ENCODE measurements at regions not wholly inside any gene's neighbourhood (a gene's known extent, or its start where the extent isn't known, plus 50 kb on each side); places are given as distances from the start of the nearest gene placed in this dataset.

DNA sequence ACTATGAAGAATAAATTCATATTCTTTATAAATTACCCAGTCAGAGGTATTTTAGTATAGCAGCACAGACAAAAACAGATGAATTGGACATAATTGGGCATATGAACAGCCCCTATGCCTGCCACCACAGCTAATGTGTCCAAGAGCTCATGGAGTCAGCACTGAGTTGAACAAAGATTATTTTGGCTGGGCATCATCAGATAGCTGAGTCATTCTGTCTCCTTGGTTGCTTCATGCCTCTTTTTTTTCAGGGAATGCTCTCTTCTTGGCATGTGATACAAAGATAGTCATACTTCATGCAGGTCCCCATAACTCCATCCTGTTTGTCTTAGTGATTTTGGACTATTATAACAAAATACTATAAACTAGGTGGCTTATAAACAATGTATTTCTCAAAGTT is 275.6 kb downstream of the TENT5A start:
- no peak for DNase-seq (ENCODE audit: low spot score)
- no peak for FAIRE-seq

DNA sequence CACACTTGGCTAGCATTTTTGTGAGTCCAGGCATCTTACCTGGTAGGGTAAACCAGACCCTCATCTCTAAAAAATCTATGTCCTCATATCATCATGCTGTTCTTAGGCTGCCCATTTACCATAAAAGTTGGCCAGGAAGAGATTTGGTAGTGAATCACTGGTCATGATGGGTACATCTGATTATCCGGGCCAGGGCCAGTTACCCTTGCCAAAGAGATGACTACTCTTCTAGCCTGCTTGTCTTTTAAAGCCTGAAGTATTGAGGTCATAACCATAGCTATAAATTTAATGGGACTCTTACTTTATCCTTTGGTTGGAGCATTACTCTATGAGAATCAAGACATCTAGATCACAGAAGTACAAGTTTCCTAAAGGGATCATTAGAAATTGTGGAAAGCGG is 276.8 kb downstream of the TENT5A start:
- FAIRE-seq (no peak), DNase-seq (ENCODE audit: low spot score) (no peak)

DNA sequence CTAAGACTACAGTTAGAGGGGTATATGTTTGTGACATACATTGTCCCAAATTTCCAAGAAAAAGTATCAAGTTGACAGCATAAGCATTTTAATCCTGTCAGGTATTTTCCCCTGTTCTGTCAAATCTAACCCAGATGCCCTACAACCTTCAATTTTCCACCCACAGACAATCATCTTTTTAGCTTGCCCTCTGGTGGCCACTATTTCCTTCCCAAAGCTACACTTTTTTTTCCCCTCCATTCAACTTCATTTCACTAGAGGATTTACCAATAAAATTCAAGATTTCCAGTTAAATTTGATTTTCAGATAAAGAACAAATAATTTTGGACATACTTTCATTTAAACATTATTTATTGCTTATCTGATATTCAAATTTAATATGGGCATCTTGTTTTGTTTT is 286.6 kb downstream of the TENT5A start:
- no peak for DNase-seq (ENCODE audit: low spot score)
- FAIRE-seq = no peak

DNA sequence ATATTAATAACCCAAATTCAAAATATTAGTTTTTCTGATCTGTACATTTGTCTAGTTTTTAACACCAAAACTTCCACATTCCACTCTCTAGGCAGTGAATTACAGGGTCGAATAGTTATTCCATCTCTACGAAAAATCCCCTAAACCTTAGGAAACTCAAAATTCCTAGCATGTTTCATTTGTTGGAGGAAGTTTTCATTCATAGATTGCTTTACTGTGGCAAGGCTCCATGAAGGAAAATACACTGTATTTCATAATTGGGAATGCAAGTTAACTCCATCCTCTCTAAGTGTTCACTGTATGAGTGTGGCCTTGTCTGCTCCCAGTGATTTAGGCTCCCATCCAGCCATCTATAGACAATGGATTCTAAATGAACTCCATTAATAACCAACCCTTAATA is 296.1 kb downstream of the TENT5A start:
- no peak for DNase-seq (ENCODE audit: low spot score)
- no peak for FAIRE-seq

DNA sequence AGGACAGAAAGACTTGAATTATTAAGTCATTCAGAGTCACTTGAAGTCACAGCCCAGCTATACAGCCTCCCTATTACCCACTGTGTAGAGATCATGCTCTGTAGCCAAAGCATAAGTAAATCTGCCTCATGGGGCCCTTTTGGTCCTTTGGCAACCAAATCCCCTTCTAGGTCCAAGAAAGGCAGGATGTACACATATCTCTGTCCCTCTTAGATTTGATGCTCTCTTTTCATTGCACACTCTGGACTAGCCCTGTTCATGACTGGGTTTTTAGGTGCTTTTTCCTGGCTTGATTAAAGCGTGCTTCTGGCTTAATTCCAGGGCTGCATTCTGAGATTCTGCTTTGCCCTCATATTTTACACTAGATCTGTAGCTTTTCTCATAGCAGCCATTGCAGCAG is 296.8 kb downstream of the TENT5A start:
- FAIRE-seq (no peak), DNase-seq (ENCODE audit: low spot score) (no peak)

DNA sequence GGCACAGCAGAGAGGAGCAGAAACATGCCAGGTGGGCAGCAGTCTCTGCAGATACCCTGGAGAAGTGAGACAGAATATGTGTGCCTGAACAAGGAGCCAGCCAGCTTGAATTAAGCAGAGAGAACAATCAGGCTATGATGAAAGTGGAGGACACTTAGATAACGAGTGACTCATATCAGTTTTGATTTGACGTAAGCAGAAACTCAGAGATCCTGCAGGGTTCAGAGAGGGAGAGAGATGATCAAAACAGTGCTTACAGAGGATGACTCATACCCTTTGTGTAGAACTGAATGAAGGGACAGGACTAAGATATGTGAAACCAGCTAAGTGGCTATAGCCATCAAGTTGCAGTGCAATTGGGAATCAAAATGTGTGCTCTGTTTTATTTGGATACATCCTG is 300.7 kb downstream of the TENT5A start:
- peak; percentile 63 for DNase-seq (ENCODE audit: low spot score)
- FAIRE-seq = no peak

DNA sequence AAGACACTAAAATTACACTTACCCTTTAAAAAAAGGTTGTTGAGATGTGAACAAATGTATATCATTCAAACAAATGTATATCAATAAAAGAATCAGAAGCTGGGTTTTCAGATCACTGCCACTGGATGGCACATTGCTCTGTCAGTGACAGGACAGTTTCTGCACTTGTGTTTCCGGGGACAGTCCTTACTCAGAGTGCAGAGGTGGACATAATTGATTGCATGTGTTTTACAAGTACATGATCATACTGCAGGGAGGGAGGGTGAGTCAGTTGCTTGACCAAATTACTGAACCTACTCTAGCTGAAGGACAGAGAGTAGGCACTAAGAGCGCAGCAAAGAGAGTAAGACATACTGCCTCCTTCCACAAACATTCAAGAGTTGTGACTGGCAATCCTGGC is 302.3 kb downstream of the TENT5A start:
- no peak for DNase-seq (ENCODE audit: low spot score)
- no peak for FAIRE-seq

DNA sequence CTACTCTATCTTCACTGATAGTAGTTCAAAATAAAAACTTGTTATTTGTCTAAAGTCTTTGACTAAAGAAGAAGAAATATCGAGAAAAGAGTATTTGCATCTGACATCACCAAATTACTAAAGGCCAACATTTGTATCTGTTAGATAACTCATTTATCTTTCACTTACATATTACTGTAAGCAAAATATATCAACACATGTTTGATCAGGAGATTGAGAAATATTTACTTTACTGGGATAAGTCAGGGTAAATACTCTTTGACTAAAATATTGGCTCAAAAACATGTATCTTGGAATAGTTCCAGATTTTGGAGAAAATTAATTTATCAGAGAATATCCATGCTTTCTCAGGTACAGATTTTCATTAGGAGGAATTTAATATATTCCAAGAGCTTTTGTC is 306.0 kb downstream of the TENT5A start:
- no peak for FAIRE-seq
- no peak for DNase-seq (ENCODE audit: low spot score)

DNA sequence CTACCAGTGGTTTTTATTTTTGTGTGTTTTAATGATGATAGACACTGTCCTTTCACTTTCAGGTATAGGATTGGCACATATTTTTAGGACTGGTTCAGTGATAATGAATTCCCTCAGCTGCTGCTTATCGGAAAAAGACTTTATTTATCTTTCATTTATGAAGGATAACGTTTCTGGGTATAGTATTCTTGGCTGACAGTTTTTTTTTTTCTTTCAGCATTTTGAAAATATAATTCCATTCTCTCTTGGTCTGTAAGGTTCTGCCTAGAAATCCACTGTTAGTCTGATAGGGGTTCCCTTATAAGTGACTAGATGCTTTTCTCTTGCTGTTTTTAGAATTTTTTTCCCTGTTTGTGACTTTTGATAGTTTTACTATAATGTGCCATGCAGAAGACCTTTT is 313.1 kb downstream of the TENT5A start:
- no peak for FAIRE-seq

DNA sequence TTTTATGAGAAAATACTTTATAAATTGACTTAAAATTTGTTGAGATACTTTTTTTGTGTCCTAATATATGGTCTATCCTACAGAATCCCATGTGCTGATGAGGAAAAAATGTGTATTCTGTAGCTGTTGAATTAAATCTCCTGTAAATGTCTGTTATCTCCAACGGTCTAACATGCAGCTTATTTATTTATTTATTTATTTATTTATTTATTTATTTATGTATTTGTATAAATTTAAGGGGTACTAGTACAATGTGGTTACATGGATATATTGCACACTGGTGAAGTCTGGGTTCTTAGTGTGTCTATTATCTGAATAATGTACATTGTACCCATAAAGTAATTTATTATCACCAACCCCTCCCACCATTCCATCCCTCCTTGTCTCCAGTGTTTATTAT is 315.5 kb downstream of the TENT5A start:
- DNase-seq (ENCODE audit: low spot score) (no peak), FAIRE-seq (no peak)

More for the DNA sequence above, 313.1 kb downstream of the TENT5A start:
- DNase-seq (ENCODE audit: low spot score) = no peak

DNA sequence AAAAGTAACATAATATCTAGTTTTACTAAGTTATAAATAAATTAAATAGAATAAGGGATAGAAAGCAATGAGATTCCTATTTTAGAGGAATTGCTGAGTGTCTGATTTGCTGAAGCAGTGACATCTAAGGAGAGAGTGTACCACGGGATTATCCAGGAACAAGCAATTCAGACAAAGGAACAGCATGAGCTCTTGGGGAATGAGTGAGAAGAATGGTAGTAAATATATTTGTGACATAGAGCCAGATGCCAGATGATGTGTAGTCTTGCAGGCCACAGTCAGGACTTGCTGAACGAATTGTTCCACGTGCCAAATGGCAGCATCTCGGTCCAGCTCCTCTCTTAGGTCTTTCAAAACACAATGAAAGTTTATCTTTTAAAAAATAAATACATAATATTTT is 339.2 kb downstream of the TENT5A start:
- DNase-seq (ENCODE audit: low spot score) (no peak), FAIRE-seq (no peak)

DNA sequence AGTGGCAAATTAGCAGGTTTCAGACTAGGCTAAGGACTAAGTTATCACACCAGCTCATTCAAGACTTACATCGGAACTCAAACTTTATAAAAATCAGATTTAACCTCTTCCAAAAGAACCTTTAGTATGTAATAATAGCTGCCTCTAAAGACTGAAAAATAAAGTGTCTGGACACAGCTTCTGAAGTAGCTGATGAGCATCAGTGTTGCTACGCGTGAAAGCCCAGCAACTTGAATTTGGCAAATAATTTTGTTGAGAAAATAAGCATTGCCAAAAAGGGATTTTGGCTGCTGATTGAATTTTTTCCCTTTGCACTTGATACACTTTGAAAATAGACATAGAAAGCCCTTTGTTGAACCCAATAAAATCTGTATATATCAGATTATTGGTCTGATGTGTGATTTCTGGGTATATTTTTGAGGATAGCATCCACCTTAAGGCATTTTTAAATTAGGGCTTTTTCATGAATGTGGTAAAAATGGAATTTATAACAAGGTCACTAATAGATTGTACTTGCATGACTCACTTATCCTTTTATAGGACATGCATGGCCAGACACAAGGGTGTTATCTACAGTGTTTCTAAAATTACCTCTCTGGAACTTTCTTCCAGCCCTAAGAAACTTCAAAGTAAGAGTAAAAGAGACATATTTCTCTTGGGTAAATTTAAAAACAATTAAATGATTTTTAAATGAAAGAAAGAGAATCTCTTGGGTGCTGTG is 350.4 kb downstream of the TENT5A start:
- peak; percentile 17 for DNase-seq (ENCODE audit: low spot score)
- peak; percentile 60 for FAIRE-seq

DNA sequence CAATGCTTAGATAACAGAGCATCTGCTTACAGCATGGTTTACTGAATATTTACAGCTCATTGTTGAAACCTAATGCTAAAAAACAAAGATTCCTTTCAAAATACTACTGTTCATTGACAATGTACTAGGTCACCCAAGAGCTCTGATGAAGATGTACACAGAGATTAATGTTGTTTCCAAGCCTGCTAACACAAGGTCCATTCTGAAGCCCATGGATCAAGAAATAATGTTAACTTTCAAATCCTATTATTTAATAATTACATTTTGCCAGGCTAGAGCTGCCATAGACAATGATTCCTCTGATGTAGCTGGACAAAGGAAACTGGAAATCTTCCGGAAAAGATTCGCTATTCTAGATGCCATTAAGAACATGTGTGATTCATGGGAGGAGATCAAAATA is 355.6 kb downstream of the TENT5A start:
- FAIRE-seq (no peak), DNase-seq (ENCODE audit: low spot score) (no peak)

DNA sequence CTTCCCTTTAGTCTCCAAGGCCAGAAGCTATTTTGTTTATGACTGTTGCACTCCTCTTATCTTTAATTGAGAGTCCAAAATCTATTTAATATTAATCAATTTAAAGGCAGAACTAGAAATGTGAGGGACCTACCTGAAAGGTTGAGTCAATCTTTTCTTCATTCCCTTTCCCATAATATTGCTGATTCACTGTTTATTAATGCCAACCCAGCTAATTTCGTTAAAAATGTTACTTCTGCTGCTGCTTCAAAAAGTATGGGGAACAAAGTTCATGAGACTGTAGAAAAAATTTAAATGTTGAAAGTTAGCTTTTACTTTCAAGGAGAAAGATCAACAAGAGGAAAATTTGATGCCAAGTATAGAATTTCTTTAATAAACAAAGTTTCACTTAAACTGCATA is 365.3 kb downstream of the TENT5A start:
- DNase-seq (ENCODE audit: low spot score) (no peak), FAIRE-seq (no peak)

DNA sequence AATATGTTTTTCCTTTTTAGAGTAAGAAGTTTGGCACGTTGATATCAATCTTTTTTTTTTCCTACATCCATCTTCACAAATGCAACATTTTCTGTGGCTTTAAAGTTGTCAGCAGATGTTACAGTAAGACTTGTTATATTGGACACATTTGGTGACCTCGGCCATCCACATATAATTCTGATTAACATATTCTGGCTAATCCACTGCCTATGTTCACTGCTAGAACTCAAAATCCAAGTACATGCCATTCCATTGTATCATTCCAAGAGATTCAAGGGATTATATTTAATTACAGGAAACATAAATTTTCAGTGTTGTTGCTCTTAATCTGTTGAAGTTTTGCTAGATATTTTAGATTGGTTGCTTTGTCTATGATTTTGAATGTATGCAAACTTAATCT is 367.6 kb downstream of the TENT5A start:
- no peak for DNase-seq (ENCODE audit: low spot score)
- no peak for FAIRE-seq

DNA sequence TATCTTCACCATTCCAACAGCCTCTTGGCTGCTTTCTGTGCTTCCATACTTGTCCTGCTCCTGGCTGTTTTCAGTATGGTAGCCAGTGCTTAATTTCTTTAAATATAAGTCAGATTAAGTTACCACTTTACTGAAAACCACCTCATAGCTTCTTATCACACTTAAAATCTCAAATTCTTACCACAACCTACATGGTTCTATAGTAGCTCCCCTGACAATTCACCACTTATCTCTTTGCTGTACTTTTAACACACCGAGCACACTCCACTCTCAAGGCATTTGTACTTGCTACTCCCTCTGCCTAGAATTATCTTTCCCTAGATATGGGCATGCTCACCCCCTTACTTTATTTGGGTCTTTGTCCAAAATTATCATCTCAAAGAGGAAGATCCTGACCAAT is 369.0 kb downstream of the TENT5A start:
- no peak for FAIRE-seq

DNA sequence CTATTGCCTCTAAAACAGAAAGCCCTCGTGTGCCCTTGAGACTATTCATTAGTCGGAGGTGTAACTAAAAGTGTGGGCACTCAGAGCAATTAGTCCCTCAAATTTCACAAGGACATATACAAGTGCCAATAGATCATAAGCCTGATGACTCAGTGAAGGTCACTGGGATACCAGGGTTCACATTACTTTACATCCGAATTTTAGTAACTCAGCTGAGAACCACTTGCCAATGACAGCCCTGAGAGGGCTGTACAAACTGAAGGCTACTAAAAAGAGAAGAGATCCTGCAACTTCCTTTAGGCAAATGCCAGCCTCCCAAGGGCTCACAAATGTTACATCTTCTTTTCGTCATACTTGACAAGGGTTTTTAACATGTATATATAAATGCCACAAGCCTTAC is 369.6 kb downstream of the TENT5A start:
- DNase-seq (ENCODE audit: low spot score) (no peak), FAIRE-seq (no peak)

More for the DNA sequence above, 369.0 kb downstream of the TENT5A start:
- DNase-seq (ENCODE audit: low spot score) = no peak

DNA sequence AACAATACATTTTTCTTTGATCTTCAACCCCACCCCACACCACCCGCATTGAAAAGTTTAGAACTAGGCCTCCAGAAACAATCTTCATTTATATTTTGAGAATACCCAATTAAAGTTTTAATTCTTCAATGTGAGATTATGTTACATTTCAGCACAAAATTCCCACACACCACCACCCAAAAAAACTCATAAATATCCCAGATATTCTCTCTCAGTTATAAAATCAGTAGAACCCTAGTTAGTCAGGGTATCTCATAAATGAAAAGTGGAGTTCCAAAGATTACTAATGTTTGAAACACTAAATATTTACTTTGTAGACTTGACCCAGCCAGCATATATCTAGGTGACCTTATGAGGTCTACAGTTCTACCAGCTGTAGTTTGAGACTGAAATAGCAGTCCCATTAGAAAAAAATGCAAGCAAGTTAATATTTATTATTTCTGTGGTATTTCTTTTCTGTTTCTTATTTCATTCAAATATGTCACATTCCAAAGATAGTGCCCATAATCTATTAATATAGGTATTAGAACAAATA is 371.0 kb downstream of the TENT5A start:
- FAIRE-seq = no peak
- DNase-seq (ENCODE audit: low spot score) = no peak

DNA sequence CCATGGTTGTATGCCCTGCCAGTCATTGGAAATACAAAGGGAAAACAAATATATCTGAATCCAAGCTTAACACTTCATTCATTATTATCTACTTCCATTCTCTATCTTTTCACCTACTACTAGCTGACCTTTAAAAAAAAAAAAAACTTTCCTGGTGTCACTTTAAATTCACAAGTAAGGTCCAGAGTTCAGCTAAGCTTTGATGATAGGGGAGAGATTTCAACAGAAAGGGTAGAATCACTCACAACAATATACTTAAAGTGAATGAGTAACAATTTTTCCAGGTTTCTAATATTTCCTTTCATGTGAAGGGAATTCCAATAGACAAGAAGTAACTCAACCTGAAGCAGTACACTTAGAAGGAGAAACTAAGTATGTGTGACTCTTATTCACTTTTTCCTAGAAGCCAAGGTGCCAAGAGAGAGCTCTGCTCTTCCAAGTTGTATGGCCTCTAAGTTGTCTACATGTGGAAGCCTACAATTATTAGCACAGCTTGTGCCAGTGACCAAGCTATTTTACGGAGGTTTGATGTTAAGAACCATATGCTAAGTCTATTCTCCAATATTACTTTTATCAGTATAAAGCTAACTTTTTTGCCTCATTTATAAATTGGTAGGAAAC is 371.7 kb downstream of the TENT5A start:
- DNase-seq (ENCODE audit: low spot score) (no peak), FAIRE-seq (no peak)

DNA sequence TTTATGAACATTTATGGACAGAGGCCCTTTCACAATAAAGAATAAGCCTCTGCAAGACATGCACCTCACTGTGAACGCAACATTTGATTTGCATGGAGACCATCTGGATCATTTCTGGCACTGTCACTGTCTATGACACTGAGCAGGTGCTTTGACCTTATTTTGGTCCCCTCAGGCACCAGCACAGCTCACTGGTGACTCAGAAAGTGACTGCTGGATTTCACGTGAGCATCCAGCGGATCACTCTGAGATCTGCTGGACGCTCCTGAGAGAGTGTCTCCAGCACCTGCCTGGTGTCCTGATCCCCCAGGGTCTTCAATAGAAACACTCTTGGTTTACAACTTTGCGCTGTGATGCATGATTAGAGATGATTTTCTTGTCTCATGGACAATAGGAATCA is 375.7 kb downstream of the TENT5A start:
- FAIRE-seq (no peak), DNase-seq (ENCODE audit: low spot score) (no peak)

DNA sequence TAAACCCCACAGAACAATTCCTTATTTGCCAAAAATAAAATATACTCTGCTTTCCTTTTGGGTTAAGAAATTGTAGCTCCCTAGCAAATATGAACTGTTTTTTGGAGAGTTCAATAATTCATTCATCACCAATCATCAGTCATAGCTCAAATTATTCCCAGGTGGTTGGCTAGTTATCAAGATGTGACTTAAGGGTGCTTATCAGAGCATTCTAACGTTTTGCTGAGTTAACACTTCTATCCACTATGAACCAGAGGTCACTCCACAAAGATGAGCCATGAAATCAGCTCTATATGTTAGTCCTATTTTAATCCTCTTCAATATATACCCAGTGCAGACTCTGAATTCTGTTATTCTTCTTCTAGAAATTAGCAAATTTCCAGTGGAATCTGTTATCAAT is 379.1 kb downstream of the TENT5A start:
- FAIRE-seq = no peak
- no peak for DNase-seq (ENCODE audit: low spot score)

DNA sequence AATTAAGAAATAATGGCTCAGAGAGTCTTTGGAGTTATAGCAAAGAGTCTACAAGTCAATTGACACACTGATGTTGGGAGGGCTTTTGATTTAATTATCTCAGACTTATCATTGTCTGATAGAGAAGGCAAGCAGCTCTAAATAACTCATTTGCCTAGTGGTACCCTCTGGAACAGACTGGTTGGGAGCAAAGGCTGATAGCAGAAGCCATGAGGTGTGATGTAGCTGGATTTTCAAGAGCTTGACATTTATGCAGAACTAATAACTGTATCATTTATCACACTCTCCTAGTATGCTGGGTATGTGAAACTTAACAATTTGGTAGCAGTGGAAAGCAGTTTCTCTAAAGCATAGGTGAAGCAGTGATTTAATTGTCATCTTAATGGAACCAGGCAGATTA is 380.6 kb downstream of the TENT5A start:
- FAIRE-seq = no peak

DNA sequence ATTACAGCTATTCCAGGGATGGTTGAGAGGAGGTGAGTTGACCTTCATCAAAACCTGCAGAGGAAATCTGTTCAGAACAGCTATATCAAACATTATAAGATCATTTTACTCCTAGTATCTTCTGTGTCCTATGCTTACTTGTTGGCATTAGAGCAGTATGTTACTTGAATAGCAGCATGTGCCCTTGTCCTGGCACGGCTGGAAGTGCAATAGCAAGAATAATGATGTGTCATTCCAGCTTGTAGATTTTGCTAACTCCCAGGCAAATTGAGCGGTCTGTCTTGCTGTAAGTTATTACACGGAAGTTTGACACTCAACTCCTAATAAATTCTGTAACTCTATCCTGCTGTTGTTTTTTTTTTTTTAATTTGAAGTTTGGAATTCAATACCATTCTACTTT is 385.5 kb downstream of the TENT5A start:
- DNase-seq (ENCODE audit: low spot score) = no peak
- no peak for FAIRE-seq

More for the DNA sequence above, 380.6 kb downstream of the TENT5A start:
- no peak for DNase-seq (ENCODE audit: low spot score)

Data from RCC 7860 (cell line).